HG02571 (cell line): ENCODE measurements at regions not wholly inside any gene's neighbourhood (a gene's known extent, or its start where the extent isn't known, plus 50 kb on each side); places are given as distances from the start of the nearest gene placed in this dataset.
"Not testable (repeated sequence)": the region's sequence is repeated elsewhere in the genome, so short reads cannot be mapped to it uniquely, and the experiment has no call there.

ENCODE experiments used
- ATAC-seq: cut with Tn5 transposase; IDR thresholded peaks from one replicate; pipeline ENCODE4 v1.9.1; 2021; ENCODE audit warnings: mild to moderate bottlenecking, moderate library complexity; ENCODE audit not compliant: unreplicated experiment

- ATAC-seq: no peak
Measured at GRCh38 chr17:36842231-36842819, 95.0 kb upstream of the LHX1 start.

DNA sequence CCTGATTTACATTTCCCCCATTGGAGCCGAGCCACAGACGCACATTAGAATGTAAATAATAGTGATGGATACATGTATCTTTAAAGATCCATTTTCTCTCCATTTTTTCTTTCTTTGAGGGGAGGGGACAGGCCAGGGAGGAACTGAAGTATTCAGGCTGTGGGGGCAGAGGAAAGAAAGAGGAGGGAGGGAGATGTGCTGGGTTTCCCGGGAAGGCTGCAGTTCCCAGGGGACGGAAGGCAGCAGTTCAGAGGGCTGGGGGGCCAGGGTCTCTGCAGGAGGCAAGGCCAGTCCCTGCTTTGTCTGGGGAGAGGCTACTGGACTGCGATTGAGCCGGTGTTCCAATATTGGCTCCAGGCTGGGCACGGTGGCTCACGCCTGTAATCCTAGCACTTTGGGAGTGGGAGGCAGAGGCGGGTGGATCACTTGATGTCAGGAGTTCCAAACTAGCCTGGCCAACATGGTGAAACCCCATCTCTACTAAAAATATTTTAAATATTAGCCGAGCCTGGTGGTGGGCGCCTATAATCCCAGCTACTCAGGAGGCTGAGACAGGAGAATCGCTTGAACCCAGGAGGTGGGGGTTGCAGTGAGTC is 94.2 kb upstream of the LHX1 start:
- ATAC-seq: no peak

- no peak for ATAC-seq
Measured at GRCh38 chr17:36844013-36844412, 93.3 kb upstream of the LHX1 start.

- no peak for ATAC-seq
Measured at GRCh38 chr17:36844601-36845000, 92.7 kb upstream of the LHX1 start.

DNA sequence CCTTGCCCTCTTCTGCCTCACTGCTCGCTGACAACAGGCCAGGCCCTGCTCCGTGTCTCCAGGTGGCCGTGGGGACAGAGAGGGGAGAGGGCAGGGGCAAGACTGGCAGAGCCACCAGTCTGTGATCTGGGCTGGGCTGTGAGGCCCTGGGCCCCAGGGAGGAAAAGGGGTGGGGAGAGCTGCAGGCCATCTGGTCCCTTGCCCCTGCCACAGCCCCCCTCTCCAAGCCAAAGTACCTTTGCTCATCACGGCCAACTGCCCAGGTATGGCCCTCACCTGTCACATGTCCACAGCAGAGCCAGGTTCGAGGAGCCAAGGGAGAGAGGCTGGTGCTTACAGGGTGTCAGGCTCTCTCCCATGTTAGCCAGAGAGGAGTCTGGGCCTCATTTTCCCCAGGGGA is 91.4 kb upstream of the LHX1 start:
- ATAC-seq: no peak

DNA sequence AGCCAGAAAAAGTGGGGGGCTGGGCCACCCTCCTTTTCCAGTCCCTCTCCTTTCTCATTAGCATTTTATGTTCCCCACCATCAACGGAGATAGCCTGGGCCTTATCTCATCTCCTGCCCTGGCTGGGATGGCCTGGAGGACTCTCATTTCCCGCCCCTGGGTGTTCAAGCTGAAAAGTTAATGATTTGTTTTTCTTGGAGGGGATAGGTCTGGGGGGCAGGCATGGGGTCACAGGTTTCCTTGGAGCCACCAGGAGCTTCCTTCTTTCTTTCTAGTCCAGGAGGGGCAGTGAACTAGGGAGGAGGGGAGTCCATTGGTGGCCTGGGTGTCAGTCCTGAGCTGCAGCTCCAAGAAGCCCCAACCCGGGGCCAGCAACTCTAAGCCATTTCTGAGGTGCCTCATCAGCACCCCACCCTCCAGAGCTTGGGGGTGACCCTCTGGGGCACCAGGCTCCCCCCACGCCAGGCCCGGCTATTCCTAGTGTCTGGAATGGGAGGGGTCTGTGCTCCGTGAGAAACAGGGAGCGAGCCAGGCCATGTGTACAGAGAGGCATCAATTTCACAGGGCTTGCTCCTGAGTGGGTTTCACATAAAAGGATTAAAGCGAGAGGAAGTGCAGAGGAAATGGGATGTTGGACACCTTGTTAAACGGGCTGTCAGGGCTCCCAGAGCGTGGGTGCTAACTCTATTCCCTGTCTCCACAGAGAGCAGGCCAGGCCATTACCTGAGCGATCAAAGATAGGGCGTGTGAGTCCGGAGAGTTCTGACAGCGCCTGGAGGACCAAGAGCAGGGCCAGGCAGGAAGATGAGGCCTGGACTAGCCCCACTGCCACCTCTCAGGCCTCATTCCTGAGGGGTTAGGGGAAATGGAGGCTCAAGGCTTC is 90.6 kb upstream of the LHX1 start:
- no peak for ATAC-seq

DNA sequence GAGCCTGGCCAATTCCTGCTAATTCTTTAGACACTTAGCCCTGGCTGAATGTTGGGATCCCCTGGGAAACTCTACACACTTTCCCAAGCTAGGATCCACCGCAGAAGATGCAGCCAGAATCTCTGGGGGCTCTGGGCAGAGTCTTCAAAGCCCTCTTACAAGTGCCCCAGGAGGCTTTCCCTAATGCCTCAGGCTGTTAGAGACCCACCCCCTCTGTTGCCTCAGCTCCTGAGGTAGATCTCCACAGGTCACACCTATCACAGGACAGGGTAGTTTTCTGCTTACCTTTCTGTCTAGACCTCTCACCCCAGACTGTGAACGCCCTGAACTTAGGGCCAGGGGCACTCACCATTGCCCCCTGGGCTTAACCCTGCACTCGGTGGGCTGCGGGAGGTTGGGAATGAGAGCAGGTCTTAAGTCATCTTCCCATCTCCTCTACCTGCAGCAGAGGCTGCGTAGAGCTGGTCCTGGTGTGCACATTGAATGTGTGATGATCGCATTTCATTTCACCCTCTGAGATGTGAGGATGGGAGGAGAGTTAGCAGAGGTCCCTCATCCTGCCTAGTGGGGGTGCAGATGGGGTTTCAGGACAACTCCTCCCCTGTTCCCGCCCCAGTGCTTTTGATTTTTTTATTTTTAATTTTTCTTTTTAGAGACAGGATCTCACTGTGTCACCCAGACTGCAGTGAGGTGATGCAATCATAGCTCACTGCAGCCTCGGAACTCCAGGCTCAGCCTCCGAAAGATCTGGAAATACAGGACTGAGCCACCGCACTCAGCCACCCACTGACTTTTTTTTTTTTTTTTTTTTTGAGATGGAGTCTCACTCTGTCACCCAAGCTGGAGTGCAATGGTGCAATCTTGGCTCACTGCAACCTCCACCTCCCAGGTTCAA is 89.0 kb upstream of the LHX1 start:
- ATAC-seq: no peak

DNA sequence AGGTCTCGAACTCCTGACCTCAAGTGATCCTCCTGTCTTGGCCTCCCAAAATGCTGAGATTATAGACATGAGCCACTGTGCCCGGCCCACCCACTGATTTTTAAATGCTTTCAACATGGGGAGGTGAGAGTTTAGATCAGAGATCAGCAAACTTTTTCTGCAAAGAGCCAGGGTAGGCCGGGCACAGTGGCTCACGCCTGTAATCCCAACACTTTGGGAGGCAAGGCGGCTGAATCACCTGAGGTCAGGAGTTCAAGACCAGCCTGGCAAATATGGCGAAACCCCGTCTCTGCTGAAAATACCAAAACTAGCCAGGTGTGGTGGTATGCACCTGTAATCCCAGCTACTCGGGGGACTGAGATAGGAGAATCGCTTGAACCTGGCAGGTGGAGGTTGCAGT is 88.3 kb upstream of the LHX1 start:
- ATAC-seq: not testable (repeated sequence)

DNA sequence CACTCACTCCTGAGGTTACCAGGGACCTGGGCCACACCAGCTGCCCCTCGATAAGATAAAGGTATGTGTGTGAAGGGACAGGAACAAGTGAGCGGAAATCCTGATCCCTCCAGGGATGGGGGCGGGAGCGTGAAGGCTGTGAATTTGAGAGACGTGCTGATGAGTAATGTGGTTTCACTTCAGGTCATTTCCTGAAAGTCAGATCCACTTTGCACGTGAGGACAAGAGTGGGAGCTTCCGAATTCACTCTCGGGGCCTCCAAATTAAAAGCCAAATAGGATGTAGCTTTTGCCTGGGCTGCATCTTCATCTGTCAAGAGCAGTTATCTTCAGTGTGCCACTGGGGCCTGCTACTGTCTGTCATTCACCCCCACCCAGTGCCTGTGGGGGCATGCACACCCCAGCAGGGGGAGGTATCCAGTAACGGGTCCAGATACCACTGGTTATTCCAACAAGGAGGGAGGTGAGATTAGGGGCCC is 87.4 kb upstream of the LHX1 start:
- no peak for ATAC-seq

DNA sequence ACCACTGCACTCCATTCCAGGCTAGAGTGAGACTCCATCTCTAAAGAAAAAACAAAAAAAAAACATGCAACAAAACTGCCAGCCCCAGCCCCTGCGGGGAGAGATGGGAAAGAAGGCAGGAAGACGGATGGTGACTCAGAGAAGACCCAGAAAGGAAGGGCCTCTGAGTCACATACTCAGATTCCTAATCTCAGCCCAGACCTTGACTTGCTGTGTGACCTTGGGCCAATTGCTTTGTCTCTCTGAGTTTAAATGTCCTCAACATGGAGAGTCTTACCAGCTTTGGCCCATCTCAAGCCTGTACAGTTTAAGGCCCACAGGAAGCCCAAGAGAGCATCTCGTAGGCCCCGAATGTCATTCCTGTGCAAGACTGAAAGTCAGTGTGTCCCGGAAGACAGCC is 86.5 kb upstream of the LHX1 start:
- no peak for ATAC-seq

DNA sequence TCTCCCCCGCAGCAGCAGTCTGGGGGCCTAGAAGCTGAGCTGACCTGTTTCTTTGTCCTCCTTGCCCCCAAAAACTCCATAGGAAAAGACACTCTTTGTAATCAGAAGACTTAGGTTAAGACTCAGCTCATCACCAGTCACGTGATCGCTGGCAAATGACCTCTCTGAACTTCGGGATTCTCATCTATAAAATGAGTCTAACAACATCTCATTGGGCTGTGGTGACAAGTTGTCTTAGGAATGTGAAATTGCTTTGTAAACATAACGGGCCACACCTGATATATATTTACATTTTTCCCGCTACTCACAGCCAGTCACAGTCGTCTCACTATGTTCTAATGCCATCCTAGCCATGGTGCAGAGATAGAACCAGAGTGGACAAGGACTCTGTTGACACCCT is 86.0 kb upstream of the LHX1 start:
- no peak for ATAC-seq

- ATAC-seq: not testable (repeated sequence)
Measured at GRCh38 chr17:36852478-36852877, 84.8 kb upstream of the LHX1 start.

DNA sequence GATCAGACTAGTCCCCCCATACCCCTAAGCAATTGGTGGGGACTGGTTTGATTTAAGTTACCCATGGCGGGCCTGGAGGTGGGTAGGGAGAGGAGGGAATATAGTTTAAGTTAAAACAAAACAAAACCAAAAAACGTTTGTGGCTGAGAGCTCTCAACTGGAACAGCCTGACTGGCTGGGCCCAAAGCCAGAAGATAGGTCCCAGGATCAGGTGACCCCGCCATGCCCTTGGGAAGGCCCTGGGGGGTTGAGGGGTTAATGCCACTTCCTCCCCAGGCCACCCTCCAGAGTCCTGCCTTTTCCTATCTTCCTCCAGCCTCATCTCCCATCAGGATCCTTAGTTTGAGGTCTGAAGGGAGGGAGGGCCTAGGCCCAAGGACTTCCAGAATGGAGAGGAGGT is 82.3 kb upstream of the LHX1 start:
- no peak for ATAC-seq

DNA sequence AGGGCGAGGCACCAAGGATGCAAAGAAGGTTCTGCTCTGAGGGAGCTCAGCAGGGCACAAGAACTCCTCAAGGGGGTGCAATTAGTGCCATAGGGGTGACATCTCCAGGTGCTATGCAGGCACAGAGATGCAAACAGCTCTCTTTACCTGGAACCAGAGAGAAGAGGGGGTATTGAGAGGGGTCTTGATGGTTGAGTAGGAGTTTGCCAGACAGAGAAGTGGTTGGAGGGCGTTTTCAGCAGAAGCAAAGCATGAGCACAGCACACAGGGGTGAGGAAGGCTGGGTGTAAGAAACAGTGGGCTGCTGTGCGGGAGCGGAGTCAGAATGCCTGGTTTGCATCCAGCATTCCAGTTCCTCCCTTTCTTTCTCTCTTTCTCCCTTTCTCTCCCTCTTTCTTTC is 81.8 kb upstream of the LHX1 start:
- ATAC-seq: no peak

GRCh38 chr17:36856222-36856621 is 81.1 kb upstream of the LHX1 start:
- ATAC-seq: no peak

- ATAC-seq: no peak
Measured at GRCh38 chr17:36856903-36857381, 80.3 kb upstream of the LHX1 start.

GRCh38 chr17:36857698-36858097 is 79.6 kb upstream of the LHX1 start:
- no peak for ATAC-seq

- no peak for ATAC-seq
Measured at GRCh38 chr17:36858119-36859002, 78.9 kb upstream of the LHX1 start.

DNA sequence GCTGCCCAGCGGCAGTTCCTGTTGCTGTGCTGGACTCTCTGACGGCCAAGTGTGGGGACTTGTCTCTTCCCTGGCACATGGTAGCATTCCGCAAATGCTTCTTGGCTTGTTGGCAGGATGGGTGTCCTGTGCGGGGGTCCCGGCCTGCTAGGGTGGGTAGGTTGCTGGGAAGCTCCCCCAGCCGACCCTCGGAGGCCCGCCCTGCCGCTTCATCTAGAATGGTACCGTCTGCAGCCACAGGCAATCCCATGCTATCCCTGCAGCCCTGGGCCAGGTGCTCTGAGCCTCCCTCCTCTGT is 78.3 kb upstream of the LHX1 start:
- ATAC-seq: no peak

DNA sequence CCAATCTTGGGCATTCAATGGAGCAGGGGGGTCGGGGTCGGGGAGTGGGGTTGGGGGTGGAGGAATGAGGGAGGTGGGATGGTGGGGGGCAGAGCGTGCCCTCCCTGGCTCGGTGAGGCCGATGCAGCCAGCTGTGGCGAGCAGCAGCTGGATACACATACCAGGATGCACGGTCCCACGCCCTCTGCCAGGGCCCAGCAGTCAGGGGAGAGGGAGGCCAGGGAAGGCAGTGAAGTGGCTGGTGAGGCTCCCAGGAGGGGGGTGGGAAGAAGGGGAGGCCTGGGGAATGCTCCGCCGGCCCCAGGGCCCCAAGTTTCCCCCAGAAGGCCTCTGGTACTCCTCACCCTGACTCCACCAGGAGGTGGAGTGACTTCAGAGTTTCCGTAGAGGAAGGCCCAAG is 77.6 kb upstream of the LHX1 start:
- ATAC-seq: no peak
